LHCN-M2 (cell line): ENCODE measurements at regions not wholly inside any gene's neighbourhood (a gene's known extent, or its start where the extent isn't known, plus 50 kb on each side); places are given as distances from the start of the nearest gene placed in this dataset.
"Not testable (repeated sequence)": the region's sequence is repeated elsewhere in the genome, so short reads cannot be mapped to it uniquely, and the experiment has no call there.

Experiments used
- DNase-seq: peaks from one replicate; pipeline ENCODE4 v3.0.0-alpha.2; 2012; ENCODE audit warnings: low read depth

DNA sequence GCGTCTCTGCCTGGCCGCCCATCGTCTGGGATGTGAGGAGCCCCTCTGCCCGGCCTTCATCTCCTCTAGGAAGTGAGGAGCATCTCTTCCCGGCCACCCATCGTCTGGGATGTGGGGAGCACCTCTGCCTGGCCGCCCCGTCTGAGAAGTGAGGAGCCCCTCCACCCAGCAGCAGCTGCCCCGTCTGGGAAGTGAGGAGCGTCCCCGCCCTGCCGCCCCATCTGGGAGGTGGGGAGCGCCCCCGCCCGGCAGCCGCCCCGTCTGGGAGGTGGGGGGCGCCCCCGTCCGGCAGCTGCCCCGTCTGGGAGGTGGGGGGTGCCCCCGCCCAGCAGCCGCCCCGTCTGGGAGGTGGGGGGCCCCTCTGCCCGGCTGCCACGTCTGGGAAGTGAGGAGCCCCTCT is 153.7 kb upstream of the MYRIP start:
- DNase-seq = not testable (repeated sequence)

DNA sequence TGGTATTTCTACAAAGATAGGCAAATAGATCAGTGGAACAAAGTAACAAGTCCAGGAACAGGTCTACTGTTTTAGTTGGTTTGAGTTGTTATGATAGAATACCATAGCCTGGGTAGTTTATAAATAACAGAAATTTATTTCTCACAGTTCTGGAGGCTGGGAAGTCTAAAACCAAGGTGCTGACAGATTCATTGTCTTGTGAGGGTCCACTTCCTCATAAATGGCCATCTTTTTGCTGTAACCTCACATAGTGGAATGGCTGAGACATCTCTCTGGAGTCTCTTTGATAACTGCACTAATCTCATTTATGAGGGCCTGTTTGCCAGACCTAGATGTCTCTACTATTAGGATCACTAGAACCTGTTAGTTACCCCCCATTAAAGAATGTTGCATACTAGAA is 152.3 kb upstream of the MYRIP start:
- no peak for DNase-seq

DNA sequence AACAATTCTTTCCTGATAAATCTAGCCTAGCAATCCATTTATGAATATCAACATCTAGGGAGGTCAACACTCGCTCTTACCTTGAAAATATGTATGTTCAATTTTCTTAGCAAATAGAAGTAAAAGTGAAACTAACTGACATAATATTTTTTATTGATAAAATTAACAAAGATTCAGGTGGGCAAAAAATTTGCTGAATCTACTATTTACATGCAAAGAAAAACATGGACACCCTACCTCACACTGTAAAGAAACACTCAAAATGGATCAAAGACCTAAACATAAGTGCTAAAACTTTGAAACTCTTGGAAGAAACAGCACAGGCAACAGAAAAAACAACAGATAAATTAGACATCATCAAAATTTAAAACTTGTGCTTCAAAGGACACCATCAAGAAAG is 151.6 kb upstream of the MYRIP start:
- no peak for DNase-seq

DNA sequence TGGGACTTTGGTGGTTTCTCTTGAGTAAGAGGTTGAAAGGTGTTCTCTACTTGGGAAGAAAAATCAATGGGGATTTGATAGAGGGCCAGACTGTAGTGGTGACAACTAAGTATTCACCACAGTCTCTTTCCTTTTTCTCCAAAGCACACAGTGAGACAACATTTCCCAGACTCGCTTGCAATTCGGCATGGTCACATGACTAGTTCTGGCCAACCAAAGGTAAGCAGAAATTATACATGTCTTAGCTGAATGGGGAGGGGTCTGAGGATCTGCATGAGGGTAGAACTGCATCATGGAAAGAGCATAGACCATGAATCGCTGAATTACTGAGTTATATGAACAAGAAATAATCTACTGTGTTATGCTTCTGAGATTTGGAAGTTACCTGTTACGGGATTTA is 144.5 kb upstream of the MYRIP start:
- no peak for DNase-seq

DNA sequence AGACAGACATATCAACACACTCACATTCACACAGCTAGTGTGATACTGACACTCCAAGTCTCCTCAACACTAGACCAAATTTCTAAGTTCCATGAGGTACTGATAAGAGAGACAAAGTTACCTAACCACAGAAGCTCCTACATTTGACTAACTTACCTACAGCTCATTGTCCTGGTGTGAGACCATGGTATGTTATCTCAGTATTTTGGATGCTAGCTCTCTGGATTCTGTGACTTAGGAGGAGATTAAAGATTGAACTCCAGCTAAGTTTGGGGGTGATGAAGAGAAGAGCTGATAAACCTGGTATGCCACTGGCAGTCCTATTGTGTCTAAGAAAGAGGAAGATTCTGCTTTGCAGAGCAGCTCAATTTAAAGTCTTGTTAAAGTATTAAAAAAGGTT is 144.0 kb upstream of the MYRIP start:
- no peak for DNase-seq

DNA sequence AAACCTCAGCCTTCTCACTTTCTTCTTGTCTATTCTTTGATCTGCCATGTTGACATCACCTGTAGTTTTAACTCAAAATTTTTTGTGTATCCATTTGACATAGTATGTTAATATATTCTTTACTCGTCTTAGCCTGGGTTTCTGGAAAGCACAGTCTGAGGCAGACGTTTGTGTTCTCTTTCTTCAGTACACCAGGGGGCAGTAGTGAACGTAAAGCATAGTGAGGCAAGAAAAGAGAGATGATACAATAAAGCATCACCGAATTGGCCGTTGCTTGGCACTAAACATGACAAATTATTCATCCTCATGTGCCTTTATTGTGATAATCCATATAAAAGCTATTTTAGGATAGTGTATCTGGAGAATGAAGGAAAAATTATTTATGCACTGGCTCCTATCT is 141.0 kb upstream of the MYRIP start:
- peak; percentile 59 for DNase-seq

DNA sequence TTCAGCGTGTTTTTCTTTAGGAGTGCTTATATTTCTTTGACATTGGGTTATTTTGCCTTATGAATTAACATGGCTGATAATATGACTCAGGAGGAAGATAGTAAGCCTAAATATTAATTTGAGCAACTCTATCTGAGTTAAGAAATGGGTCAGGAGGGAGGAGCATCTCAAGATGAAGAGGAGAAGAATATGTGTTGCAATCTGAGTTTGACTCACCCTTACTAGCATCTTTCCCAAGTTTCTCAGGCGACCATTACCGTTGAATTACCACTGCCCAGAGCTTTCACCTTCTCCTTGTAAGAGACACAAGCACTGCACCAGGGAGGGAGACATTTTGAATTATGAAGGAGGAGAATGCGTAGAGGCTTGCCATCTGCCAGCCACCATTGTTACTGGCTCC is 138.3 kb upstream of the MYRIP start:
- DNase-seq = peak; percentile 5

DNA sequence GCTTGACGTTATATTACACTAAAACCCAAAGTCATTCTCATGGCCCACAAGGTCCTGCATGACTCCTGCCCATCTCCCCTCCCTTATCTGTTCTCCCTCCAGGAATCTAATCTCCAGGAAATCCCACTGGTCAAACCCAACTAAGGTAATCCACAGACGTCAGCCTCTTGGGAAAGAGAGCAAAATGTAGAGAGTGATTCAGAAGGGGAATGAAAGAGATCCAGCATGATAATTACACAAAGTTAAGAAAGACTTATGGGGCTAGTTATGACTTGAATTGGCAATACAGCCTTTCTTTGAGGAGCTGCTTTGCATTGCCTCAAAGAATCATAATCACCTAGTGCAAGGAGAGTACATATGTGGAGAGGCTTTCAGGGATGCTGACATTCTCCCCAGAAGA is 137.8 kb upstream of the MYRIP start:
- DNase-seq = no peak

DNA sequence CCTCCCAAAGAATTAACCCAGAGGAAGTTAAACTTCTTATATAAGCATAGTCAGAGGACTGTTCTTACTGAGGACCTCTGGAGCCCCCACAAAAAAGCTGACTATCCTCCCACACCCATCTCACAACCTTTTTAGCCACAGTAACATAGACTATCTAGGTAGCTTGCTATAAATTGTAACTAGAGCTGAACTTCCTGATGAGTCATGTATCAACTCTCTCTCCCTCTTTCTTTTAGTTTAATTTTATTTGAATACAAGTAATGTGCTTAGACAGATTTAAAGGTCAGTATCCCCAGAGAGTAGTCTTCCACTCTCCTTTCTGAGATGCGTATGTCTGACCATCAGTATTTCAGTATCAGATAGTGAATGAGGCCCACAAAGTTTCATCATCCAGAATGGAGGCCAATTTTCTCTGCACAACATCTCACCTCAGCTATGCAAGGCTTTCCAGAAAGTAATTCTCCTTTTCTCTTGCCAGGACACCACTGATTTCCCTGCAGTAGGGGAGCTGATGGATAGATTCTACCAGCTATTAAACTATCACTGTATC is 104.0 kb upstream of the MYRIP start:
- peak; percentile 9 for DNase-seq

DNA sequence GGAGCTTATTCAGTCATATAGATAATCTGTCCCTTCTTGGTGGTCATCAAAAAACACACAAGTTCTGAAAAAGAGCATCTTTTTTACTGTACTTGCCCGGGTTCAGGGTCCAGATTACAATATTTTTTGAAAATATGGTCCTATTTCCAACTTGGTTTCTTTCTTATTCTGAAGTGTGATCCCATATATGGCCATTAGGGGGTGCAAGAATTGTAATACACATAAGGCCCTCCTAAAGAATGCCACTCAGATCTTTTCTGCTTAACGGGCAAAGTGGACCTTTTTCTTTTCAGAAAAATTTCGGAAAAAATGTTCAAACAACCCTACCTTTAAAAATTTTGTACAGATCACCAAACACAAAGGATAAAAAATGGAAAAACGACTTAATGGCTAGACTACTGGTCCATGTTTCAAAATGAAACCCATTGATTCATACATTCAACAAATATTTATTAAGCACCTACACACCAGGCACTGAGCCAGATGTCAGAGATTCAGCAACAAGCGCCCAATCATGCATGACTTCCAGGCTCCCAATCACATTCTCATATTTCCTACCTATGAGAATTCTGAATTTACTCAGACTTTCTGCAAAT is 102.0 kb upstream of the MYRIP start:
- DNase-seq = peak; percentile 51

DNA sequence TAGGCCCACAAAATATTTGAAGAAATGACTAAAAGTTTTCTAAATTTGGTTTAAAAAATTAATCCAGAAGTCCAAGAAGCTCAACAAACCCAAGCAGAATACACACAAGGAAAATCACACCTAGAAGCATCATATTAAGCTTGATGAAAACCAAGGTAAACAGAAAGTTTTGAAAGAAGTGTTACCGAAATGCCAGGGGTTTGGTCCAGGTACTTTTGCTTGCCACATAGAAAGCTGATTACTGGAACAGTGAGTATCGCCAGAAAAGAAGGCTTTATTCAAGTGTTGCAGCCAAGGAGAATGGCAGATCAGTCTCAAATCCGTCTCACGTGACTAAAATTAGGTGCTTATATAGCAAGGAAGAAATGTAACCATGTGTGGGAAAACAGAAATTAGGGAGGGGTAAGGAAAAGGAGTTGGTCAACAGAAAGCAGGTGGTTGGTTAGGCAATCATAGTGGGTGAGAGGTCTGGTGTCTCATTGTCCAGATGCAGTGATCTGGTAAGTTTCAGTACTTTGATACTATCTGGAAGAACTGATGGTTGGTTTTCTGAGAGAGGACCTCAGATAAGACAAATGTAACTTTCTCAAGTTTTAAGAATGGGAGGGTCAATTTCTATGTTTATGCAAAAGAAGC is 96.9 kb upstream of the MYRIP start:
- DNase-seq = no peak

DNA sequence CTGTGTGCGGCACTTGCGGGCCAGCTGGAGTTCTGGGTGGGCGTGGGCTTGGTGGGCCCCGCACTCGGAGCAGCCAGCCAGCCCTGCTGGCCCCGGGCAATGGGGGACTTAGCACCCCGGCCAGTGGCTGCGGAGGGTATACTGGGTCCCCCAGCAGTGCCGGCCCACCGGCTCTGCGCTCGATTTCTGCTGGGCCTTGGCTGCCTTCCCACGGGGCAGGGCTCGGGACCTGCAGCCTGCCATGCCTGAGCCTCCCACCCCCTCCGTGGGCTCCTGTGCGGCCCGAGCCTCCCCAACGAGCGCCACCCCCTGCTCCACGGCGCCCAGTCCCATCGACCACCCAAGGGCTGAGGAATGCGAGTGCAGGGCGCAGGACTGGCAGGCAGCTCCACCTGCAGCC is 96.1 kb upstream of the MYRIP start:
- not testable (repeated sequence) for DNase-seq

DNA sequence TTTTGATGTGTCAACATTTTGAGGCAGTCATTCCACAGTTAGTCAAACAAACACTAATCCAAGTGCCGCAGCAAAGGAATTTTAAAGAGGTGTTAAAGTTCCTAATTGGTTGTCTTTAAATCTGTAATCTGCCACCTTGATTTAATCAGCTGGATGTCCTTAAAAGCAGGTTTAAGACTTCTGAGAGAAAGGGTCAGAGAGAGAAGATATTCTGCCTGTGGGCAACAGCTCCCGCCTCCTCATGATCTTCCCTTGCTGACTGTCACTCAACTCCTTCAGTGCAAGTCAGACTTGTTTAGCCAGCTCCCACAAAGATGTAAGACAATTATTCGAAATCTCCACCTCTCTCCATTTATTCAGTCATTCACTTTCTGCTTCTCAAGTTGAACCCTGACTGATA is 92.6 kb upstream of the MYRIP start:
- no peak for DNase-seq

DNA sequence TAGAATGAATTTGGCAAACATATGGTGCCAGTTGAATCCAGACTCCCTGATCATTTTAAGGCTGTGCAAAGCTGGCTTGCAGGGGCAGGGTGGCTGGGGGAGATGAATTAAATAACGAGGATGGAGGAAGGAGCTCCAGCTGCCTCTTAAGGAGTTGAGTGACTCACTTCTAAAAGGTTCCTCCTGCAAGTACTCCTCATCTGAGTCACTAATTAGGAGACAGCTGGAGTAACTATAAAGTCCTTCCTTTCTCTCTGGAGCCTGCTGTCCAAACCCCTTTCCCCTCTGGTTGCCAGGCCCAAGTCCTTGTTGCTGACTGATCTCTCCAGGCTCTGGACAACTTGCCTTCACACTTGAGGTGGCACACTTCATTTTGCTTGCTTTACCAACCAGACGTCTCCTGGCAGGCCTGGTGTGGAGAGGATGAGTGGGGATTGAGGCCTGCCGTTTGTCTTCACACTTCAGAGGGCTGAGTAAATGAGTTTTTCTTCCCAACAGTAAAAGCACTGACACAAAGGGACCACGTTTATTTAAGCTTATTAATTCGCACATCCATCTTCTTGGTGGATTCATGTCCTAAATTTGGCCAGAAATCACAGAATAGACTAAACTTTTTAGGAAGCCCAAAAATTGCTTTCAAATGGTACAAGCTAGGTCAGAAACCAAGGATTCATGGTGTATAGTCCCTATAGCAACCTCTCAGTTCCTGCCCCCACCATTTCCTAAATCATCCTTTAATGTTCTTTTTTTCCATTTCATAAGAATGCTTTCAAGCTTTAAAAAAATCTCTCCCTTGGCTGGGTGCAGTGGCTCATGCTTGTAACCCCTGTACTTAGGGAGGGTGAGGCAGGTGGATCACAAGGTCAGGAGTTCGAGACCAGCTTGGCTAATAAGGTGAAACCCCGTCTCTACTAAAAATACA is 90.5 kb upstream of the MYRIP start:
- peak; percentile 91 for DNase-seq

DNA sequence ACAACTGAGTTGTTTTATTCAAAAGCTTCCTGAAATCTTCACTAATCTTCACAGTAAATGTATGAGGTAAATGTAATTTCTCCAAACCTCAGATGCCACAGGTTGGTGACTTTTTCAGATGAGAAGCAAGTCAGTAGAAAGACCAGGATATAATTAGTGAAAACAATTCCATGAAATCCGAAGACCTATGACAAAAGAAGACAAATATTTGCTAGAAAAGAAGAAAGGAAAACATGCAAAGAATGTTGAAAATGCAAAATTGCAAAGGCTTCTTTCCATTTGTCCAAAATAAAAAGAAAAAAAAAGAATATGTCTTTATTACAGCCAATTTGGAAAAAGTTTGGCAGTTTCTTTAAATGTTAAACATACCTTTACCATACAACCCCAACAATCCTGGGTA is 88.3 kb upstream of the MYRIP start:
- no peak for DNase-seq

DNA sequence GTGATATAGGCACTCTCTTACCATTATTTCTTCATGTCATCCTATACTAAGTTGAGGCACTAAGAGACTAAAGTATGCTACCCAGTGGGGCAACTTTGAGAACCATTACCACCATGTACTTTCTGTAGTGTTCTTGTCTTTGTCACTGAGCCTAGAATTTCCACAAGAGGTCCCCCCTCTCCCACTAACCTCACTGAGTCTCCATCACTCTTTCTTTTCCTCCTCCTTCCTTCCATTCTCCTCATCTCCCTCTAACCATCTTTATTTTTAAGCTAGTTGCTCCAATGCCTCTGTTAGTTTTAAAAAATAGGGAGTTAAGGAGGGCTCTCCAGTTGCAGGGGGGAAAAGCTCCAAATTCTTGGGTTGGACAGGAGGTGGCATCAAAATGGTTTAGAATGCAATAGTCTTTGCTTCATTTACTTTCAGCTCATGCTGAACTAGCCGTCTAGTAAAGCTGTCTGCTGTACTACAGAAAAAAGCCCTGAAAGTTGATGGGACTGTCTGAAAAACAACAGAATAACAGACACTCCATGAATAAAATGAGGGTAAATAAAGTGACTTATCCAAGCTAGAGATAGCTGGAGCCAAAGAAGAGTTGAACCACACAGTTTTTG is 85.1 kb upstream of the MYRIP start:
- no peak for DNase-seq

DNA sequence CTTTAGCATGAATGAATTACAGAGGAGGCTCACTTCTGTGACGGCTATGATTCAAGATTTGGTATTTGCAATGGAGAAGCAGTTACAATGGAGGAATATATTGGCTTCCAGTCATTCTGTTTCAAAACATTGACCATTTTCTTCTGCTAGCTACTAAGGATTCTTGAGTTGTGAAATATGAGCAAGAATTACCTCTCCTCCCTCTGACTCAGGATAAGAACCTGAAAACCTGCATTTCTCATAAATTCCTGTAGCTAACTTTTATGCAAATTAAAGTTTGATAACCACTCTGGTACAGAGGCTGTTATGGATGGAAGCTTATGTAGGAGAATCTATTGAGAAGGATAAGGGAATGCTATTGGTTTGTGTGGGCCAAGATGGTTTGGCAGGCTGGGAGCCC is 84.1 kb upstream of the MYRIP start:
- no peak for DNase-seq

DNA sequence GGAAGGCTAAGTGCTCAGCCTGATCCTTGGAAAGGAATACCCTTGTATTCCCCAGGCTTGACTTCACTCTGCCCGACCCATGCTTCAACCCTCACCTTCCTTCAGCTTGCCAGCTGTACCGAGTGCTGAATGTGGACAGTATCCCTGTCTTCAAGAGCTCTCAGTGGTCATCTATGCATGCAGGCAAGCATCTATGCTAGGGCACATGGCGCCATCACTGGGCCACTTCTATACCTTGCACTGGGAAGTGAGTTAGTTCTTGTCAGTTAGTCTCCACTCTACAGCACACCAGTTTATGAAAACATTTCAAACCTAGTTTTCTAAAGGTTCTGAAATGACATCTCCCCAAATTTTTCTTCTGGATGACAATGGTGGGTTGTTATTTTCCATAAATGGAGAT is 82.0 kb upstream of the MYRIP start:
- peak; percentile 27 for DNase-seq

DNA sequence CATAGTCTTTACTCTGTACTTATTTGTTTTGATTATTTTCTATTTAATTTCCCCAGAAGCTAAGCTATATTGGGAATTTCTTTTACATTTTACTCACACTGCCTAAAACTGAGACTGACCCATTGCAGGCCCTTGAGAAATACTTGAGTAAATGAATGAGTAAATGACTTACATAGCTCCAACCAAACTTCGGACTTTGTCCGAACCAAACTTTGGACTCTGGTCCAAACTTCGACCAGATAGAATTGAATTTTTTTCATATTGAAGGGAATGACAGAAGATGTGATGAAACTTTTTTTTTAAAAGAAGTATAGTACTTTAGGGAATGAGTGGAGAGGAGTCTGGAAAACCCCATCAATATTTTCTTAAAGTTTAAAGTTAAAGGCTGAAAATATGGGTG is 75.6 kb upstream of the MYRIP start:
- no peak for DNase-seq

DNA sequence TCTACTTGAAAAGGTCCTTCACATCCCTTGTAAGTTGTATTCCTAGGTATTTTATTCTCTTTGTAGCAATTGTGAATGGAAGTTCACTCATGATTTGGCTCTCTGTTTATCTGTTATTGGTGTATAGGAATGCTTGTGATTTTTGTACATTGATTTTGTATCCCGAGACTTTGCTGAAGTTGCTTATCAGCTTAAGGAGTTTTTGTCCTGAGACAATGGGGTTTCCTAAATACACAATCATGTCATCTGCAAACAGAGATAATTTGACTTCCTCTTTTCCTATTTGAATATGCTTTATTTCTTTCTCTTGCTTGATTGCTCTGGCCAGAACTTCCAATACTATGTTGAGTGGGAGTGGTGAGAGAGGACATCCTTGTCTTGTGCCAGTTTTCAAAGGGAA is 69.8 kb upstream of the MYRIP start:
- DNase-seq = not testable (repeated sequence)

DNA sequence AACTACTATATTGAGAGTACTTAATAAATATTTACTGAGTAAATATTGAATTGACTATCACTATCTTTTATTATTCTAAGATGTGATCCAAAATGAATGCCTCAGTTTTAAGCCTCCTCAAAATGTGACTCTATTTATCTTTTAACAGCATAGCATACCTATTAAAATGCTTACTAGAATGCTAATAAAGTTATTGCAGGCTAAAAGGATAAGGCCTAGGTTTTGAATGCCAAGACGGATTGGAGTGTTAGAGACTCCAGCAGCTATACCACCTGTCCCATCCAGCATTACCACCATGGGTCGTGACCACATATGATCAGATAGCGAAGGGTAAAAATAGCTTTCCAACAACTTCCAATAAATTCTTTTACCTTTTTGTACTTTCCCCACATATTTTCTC is 64.7 kb upstream of the MYRIP start:
- no peak for DNase-seq

DNA sequence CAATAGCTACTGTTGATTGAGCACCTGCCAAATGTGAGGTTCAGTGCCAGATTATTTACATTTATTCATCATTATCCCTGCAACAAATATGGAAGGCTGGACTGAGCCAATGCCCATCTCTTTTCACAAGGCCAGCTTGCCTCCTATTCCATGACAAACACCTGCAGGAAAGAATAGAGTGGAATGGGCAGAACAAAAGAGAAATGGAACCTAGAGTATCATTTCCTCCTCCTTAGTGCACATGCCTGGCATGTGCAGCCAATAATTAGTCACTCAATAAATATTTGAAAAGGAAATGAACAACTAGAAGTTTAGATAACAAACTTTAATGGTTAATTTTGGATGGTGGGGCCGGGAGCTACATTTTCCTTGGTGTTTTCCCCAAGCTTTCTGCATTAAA is 61.4 kb upstream of the MYRIP start:
- DNase-seq = no peak
